Retinal pigment epithelial cell (primary cell): ENCODE measurements at regions not wholly inside any gene's neighbourhood (a gene's known extent, or its start where the extent isn't known, plus 50 kb on each side); places are given as distances from the start of the nearest gene placed in this dataset.
"Not testable (repeated sequence)": the region's sequence is repeated elsewhere in the genome, so short reads cannot be mapped to it uniquely, and the experiment has no call there.

Experiments used
- DNase-seq: peaks from one replicate; pipeline ENCODE4 v3.0.0-alpha.2; 2010; ENCODE audit warnings: low read depth
- H3K4me3 ChIP-seq: 2 replicates; pipeline ENCODE4 v1.5.1; 2011; ENCODE audit warnings: mild to moderate bottlenecking, low read length, control low read depth, moderate library complexity
- CTCF ChIP-seq: conservative IDR thresholded peaks from 2 replicates; pipeline ENCODE4 v1.5.1; 2011; ENCODE audit warnings: low read depth, low read length, control low read depth, inconsistent platforms

- DNase-seq: no peak
- H3K4me3 ChIP-seq: no peak overlapping the region
- TF ChIP-seq CTCF: no peak
Observed at GRCh38 chr17:70716551-70716950, 547.2 kb downstream of the KCNJ2 start.

GRCh38 chr17:70717042-70717441, 547.7 kb downstream of the KCNJ2 start:
- DNase-seq: no peak
- TF ChIP-seq CTCF: no peak
- no peak overlapping the region for H3K4me3 ChIP-seq

GRCh38 chr17:70736375-70736957, 567.1 kb downstream of the KCNJ2 start:
- DNase-seq: no peak
- TF ChIP-seq CTCF: no peak
- H3K4me3 ChIP-seq: no peak overlapping the region

GRCh38 chr17:70739065-70739464, 569.7 kb downstream of the KCNJ2 start:
- no peak for TF ChIP-seq CTCF
- no peak overlapping the region for H3K4me3 ChIP-seq
- DNase-seq: no peak

GRCh38 chr17:70746574-70746973, 577.2 kb downstream of the KCNJ2 start:
- not testable (repeated sequence) for DNase-seq, H3K4me3 ChIP-seq

GRCh38 chr17:70750983-70751382, 581.7 kb downstream of the KCNJ2 start:
- no peak overlapping the region for H3K4me3 ChIP-seq
- DNase-seq: no peak
- no peak for TF ChIP-seq CTCF

GRCh38 chr17:70752461-70752860, 583.1 kb downstream of the KCNJ2 start:
- not testable (repeated sequence) for H3K4me3 ChIP-seq, DNase-seq

GRCh38 chr17:70752966-70753467, 583.7 kb downstream of the KCNJ2 start:
- no peak for DNase-seq
- H3K4me3 ChIP-seq: no peak overlapping the region
- no peak for TF ChIP-seq CTCF
